Stimulated activated CD4-positive, alpha-beta T cell treated with anti-CD3 and anti-CD28 coated beads, Interleukin-12 subunit alpha, Interleukin-12 subunit beta, amount 100 ng/mL, for 48 hours (primary cell): ENCODE measurements at regions not wholly inside any gene's neighbourhood (a gene's known extent, or its start where the extent isn't known, plus 50 kb on each side); places are given as distances from the start of the nearest gene placed in this dataset.
"Not testable (repeated sequence)": the region's sequence is repeated elsewhere in the genome, so short reads cannot be mapped to it uniquely, and the experiment has no call there.

Experiments used
- DNase-seq, 3 donors: peaks; one replicate each; pipeline ENCODE4 v3.0.0-alpha.2; 2020; ENCODE audit warnings: low read depth in 2 of 3, low spot score in 1 of 3

DNA sequence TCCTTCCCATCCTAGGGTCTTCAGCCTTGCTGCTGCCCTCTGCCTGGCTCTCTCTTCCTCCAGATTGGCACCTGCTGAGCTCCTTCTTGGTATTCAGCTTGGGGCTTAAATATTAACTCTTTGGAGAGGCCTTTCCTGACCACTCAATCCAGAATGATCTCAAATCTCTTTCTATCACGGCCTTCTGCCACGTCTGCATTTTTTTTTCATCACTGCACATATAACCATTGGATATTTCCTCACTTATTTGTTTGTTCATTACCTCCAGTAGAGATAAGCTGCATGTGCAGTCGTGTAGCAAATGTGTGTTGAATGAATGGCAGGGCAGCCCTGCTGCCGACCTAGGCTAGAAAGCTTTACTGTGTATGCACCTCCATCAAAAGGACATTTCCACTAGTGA, 51.6 kb upstream of the MPP7 start:
- DNase-seq: no peak

DNA sequence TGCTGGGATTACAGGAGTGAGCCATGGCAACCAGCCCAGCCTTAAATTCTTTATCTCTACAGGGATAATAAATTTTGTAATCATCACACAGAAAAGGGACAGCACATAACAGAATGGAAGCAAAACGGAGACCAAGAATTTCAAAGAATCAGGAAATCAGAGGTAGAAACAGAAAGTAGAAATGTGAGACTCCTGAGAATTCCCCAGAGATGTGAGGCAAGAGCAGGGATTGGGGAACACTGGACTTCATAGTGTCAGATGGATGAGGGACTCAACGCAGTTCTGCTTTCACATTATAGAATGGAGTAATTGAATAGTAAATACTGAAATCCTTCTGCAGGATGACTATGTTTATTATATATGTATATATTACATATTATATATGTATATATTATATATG, 52.5 kb upstream of the MPP7 start:
- no peak for DNase-seq

DNA sequence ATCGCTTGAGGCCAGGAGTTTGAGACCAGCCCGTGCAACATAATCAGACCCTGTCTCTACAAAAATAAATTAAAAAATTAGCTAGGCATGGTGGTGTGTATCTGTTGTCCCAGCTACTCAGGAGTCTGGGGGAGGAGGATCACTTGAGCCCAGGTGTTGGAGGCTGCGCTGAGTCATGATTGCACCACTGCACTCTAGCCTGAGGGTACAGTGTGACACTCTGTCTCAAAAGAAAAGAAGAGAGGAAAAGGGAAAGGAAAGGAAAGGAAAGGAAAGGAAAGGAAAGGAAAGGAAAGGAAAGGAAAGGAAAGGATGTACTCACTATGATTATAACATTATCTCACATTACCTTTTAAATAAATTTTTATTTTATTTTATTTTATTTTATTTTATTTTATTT, 56.5 kb upstream of the MPP7 start:
- no peak for DNase-seq

DNA sequence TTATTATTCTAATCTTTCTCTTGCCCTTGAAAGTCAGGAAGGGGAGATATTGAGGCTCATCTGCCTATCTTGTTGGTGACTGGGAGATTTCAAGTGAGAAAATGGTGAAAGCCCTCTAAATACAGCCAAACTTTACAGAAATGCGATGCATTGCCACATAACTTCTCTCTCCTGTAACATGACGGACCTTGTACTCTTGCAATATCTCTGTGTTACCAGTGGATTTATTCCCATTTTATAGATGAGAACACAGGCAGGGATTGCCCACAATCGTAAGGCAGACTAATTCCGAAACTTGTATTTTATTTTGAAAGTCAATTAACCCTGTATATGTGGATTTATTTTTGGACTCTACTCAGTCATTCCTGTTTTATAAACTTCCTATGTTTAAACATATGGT, 57.3 kb upstream of the MPP7 start:
- DNase-seq: no peak

DNA sequence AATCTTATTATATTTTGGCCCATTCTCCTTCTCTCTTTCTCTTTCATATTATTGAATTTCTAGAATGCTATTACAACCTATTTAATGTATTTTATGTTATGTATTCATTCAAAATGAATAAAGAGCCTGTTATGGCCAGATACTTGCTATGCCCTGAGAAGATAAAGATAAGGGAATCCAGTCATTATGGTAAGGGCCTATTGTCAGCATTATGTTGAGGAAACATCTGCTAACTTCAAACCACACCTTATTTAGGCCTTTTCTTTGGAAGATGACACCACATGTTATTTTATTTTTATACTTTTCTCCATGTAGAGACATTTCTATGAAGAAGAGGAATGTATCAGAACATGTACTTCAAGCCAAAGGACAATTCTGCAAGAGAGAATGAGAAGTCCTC, 60.5 kb upstream of the MPP7 start:
- no peak for DNase-seq

DNA sequence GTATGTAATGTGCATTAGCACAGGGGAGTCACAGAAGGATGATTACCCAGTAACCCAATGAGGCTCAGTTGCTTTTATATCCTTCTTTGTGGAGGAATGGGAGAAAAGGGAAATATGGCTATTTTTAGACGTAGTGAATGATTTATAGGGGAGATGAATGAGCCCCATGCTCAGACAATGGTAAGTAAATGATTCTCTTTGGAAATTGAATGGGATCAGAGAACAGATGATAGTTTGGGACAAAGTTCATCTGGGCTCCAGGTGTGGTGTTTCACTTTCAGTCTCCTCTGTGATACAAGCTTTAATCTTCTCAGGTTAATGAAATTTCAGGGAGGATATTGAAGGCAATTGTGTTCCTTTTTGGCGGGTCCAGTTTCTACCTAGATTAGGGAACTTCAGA, 63.0 kb upstream of the MPP7 start:
- DNase-seq: no peak

DNA sequence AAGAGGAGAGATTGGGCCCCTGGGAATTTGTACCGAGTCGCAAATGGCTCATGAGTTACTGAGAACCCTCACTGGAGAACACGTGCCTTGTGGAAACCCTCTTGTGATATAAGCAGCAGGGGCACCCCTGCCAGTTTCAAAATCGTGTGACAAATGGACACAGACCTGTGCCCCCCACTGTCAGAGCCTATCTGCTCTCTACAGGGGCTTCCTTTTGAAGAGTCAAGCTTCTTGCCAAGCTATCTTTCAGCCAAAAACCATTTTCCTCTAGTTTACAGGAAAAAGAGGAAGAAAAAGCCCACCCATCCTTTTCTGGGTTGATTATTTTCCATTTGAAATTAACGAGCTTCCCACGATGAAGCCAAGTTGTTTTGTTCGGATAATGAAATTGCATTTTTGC, 64.1 kb upstream of the MPP7 start:
- DNase-seq: no peak

DNA sequence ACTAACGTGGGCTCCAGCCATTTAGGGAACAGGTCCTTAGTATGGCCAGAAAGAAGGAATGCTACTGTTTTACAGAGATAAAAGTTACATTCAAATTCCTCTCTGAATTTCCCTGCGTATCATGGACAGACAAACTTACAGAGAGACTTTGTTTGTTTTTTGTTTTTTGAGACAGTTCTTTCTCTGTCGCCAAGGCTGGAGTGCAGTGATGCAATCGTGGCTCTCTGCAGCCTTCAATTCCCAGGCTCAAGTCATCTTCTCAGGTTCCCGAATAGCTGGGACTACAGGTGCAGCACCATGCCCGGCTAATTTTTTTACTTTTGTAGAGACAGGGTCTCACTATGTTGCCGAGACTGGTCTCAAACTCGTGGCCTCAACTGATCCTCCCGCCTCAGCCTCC, 64.5 kb upstream of the MPP7 start:
- DNase-seq: no peak

DNA sequence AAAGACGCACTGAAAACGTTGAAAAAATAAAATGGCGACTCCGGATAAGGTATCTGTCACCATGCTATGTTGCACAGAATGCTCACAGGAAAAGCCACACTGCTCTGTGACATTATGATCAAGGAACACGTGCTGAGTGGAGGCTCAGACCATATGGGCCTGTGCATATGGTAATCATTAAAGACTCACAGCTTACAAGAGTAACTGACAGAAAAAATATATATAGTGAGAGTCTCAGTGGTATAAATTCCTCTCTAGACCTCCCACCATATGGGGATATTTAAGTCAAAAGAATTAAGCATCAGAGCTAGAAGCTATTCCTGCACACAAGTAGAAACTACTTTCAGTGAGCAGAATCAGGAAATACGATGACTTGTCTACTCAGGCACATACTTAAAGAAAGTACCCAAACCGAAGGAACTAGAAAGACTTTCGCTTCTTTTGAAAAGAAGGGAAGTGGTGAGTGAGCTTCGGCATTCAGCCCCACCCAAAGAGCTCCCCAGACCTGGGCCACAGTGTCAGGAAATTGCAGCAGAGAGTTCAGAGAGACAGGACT, 65.1 kb upstream of the MPP7 start:
- DNase-seq: peak; percentile 26 to 41 (median 34)

DNA sequence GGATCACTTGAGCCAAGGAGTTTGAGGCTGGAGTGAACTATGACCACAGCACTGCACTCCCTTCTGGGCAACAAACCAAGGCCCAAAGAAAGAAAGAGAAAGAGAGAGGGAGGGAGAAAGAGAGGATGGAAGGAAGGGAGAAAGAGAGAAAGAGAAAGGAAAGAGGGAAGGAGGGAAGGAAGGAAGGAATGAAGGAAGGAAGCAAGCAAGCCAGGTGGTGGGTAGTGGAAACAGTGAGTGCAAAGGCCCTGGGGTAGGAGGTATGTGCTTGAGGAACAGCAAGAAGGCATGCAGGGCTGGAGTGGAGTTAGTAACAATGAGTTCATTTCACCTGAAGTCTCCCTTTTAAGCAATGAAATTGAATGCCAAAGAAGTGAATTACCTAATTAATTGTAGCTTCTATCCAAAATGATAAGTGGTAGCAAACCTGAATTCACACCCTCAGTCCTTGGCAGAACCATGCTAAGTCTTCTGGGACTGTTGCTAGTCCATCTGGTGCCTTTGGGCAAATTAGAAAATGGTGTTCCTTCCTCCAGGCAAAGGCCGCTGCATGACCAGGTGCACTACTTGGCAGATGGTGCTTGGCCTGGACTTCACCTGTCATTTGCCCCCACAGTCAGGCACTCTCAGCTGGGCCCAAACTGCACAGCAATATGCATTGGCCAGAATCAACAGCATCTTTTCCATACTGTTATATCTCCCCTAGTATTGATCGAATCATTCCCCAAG, 67.4 kb upstream of the MPP7 start:
- DNase-seq: no peak

DNA sequence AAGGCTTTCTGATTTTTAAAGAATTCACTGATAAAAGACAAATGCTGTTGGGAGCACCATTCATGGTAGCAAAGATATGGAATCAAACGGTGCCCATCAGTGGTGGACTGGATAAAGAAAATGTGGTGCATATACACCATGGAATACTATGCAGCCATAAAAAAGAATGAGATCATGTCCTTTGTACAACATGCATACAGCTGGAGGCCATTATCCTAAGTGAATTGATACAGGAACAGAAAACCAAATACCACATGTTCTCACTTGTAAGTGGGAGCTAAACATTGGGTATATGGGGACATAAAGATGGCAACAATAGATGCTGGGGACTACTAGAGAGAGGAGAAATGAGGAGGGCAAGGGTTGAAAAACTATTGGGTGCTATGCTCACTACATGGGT, 68.8 kb upstream of the MPP7 start:
- not testable (repeated sequence) for DNase-seq

DNA sequence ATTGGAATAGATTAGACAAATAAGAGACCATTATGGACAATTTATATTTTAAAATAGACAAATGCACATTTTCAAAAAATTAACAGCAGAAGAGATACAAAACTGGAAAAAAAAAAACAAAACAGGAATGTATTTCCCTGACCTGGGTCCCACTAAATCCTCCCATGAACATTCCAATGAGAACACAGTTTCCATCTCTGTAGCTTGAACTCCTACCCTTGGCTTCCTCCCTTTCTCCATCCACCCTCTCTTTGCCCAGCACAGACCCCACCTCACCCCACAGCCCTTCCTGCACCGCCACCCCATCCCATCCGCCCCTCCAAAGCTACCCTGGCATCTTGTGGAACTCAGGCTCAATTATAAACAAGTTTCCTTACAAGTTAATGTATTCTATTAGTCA, 71.2 kb upstream of the MPP7 start:
- DNase-seq: no peak

DNA sequence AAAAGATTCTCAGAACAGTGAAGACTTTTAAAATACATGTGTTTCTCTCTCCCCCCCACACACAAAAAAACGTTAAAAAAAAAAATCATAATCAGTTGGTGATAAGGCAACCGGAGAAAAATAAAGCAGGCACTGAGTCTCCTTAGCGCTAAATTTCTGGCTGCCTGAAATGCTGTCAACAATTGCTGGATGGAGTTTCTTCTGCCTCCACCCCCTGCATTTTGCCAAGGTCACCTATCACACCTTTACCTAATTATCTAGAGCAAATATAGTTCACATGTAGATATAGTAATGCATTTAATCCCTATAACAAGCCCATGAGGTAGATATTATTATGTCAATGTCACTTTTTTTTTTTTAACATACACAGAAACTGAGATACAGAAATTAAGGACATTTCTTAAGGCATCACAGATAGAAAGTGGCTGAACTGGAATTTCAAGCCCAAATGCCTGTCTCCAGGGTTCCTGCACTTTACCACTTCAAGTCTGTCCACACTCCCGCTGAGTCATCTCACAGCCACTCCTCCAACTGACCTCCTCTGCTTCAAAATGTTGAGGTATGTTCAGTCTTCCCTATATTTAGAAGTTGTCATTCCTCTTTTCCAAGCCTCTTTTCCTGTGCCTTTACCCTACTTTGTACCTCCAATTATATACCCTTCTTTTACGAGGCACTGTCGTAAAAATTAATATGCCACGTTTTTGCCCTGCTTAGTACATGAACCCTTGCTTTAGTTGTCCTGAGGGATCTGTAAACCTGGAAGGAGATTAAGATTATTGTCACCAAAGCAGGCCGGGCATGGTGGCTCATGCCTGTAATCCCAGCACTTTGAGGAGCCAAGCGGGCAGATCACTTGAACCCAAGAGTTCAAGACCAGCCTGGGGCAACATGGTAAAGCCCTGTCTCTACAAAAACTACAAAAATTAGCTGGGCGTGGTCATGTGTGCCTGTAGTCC, 72.8 kb upstream of the MPP7 start:
- no peak for DNase-seq

DNA sequence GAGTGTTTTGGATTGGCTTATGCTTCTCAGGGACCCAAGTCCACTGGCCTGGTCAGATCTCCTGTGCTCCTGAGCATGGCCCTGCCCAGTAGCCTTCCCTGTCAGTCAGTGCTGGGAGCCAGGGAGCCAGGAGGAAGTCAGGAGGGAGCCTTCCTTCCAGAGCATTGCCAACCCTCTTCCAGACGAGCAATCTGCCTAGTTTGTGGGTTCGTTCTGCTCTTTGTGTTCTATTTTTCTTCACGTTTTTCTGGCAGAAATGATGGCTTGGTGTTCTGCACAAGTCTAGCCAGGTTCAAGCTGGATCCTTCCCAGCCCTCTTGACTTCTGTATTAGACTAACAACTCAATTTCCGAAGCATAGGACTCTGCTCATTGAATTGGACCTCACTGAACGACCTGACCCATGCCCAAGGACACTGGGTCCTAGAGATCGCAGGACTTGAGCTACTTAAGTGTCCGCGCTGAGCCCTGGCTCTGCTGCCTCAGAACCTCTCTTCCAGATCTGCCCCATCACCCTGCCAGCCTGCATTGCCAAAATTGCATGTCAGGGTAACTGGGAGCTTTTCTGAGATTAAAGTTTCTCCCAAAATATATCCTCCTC, 76.2 kb upstream of the MPP7 start:
- no peak for DNase-seq

DNA sequence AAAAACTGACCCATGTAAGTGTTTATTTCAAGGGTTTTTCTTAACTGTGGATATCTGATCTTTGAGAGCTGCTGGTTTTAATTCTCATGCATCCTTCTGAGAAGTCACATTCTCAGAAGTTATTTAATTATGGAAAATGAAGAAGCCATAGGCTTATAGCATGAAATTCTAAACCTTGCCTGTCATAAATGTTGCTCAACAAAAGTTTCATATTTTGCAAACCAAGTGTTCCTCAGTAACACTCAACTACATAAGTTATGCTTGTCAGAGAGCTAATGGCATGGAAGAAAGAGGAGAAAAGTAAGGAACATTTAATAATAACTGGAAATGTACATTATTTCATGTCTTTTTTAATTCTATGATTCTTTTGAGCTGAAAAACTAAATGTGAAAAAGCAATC, 78.6 kb upstream of the MPP7 start:
- DNase-seq: no peak

DNA sequence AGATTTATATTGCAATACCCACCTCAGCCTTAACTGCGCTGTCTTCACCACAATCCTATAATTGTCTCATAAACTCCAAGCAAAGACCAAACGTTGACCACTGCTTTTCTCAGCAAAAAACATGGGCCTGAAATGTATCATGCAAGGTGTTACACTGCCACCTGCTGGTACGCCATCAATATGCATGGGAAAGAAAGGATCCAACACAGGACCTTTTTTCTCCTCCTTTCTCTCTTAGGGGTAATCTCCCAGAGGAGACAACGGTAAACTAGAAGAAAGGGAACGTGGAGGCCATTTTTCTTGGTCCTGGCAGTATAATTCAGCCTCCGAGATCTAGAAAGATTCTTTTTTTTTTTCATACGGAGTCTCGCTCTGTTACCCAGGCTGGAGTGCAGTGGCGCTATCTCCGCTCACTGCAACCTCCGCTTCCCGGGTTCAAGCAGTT, 79.1 kb upstream of the MPP7 start:
- DNase-seq: peak; percentile 70 to 90 (median 75)

DNA sequence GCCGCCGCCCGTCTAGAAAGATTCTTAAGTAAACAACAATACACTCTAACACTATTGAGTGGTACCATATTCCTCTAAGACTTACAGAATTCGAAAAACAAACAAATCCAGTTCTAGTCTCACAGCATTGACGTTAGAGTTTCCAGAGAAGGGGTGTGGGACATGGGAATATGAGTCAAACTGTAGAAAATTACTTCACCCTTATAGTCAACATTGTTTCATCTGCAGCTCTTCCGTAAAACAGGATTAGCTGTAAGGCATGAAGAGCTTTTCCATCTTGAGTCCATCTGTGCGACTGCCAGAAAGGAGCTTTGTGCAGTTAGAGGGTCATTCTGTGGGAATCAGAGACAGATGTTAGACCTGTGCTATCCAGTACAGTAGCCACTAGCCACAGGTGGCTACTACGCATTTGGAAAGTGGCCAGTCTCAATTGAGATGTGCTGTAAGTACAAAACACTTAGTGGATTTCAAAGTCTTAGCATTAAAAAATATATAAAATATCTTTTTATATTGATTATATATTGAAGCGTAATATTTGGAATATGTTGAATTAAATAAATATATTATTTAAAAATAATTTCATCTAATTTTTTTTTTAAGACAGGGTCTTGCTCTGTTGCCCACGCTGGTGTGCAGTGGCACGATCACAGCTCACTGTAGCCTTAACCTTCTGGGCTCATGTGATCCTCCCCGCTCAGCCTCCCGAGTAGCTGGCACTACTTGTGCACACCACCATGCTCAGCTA, 79.8 kb upstream of the MPP7 start:
- no peak for DNase-seq

DNA sequence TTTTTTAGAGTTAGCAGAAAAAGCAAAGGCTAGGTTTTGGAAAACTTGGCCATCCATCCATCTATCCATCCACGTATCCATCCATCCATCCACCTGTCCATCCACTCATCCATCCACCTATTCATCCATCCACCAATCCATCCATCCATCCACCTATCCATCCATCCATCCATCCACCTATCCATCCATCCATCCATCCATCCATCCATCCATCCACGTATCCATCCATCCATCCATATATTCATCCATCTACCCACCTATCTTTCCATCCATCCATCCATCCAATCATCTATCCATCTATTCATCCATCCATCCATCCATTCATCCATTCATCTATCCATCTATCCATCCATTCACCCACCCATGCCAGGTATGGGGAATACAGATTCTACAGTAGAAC, 81.7 kb upstream of the MPP7 start:
- no peak for DNase-seq

DNA sequence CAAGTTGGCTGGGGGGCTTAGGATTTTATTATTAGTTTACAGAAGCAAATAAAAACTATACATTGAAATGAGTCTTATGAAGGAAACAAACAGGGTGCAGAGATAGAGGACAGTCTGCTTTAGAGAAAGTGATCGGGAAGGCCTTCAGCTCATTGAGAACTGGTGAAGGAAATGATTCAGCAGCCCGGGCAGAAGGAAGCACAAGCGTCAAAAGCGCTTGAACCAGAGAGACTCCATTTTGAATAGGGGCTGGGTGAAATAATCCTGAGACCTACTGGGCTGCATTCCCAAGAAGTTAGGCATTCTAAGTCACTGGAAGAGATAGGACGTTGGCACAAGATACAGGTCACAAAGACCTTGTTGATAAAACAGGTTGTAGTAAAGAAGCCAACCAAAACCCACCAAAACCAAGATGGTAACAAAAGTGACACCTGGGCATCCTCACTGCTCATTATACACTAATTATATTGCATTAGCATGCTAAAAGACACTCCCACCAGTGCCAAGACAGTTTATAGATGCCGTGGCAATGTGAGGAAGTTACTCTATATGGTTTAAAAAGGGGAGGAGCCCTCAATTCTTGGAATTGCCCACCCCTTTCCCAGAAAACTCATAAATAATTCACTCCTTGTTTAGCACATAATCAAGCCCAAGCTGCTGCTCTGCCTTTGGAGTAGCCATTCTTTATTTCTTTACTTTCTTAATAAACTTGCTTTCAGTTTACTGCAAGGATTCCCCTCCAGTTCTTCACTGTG, 83.1 kb upstream of the MPP7 start:
- no peak for DNase-seq

DNA sequence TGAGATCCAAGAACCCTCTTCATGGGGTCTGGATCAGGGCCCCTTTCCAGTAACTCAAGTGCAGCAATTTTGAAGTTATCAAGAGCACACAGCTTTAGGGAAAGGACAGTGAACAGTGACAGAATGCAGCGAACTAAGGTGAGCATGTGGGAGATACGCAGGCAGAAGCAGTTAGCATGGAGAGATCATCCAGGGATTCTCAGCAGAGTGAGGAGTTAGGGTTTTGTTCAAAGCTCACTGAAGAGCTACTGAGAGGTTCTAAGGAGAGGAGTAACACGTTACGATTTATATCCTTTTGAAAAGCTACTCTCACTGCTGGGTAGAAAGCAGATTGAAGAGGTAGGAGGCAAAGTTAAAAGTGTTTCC, 83.6 kb upstream of the MPP7 start:
- DNase-seq: no peak
